ENCODE measurements at regions not wholly inside any gene's neighbourhood (a gene's known extent, or its start where the extent isn't known, plus 50 kb on each side); places are given as distances from the start of the nearest gene placed in this dataset.

GRCh38 chr2:67802291-67802690 lies 260.5 kb downstream of the C1D start:
- DNase-seq (ENCODE audit: low read depth, low spot score), result no peak
- H3K36me3 ChIP-seq (ENCODE audit: control insufficient read depth in 2 of 2, extremely low read depth in 1 of 2, insufficient read depth in 2 of 2, low read length in 2 of 2), result no peaks in the 10 kb centered on the region
- no peak for FAIRE-seq
- TF ChIP-seq EZH2 (IDR thresholded peaks at IDR 0.05; ENCODE audit: low read length) (no peak), CTCF (optimal IDR thresholded peaks at IDR 0.05 in 1 of 3, IDR thresholded peaks at IDR 0.05 in 1 of 3, conservative IDR thresholded peaks at IDR 0.05 in 1 of 3; ENCODE audit: extremely low read depth in 1 of 3, insufficient read depth in 2 of 3, low read length in 3 of 3) (no peak)
- no peaks in the 10 kb centered on the region for H4K20me1 ChIP-seq (ENCODE audit: control insufficient read depth, extremely low read depth, insufficient read depth, low read length)
- no peaks in the 10 kb centered on the region for H3K9me1 ChIP-seq (ENCODE audit: control insufficient read depth, extremely low read depth, insufficient read depth, low read length)
- dilution Hi-C loops (cut with MboI; ENCODE audit: extremely low pct_ligation_motif_present, low sequenced_read_pairs), result no loop called here
- no peak overlapping the region for H3K27ac ChIP-seq (ENCODE audit: control insufficient read depth, insufficient read depth, low read length)
- no peak overlapping the region for H3K9ac ChIP-seq (ENCODE audit: control insufficient read depth, extremely low read depth, insufficient read depth, low read length)
- H2AFZ ChIP-seq (ENCODE audit: control insufficient read depth, low read length), result no peak overlapping the region
- no peaks in the 10 kb centered on the region for H3K9me3 ChIP-seq (ENCODE audit: control insufficient read depth, low read depth, low read length)
- no peaks in the 10 kb centered on the region for H3K27me3 ChIP-seq (ENCODE audit: control insufficient read depth, extremely low read depth, insufficient read depth, low read length)
- no peaks in the 10 kb centered on the region for H3K79me2 ChIP-seq (ENCODE audit: control insufficient read depth, insufficient read depth, low read length)
- no peaks in the 10 kb centered on the region for H3K4me1 ChIP-seq (ENCODE audit: control insufficient read depth, extremely low read depth, insufficient read depth, low read length)
- H3K4me2 ChIP-seq (ENCODE audit: control insufficient read depth, extremely low read depth, insufficient read depth, low read depth, low read length), result no peak overlapping the region
- no peak overlapping the region for H3K4me3 ChIP-seq (ENCODE audit: control insufficient read depth in 2 of 3, extremely low read depth in 1 of 3, insufficient read depth in 2 of 3, low read depth in 1 of 3, low read length in 3 of 3)

- H3K9me3 ChIP-seq (ENCODE audit: control insufficient read depth, low read depth, low read length), result no peaks in the 10 kb centered on the region
- TF ChIP-seq CTCF (optimal IDR thresholded peaks at IDR 0.05 in 1 of 3, IDR thresholded peaks at IDR 0.05 in 1 of 3, conservative IDR thresholded peaks at IDR 0.05 in 1 of 3; ENCODE audit: extremely low read depth in 1 of 3, insufficient read depth in 2 of 3, low read length in 3 of 3) (no peak), EZH2 (IDR thresholded peaks at IDR 0.05; ENCODE audit: low read length) (no peak)
- dilution Hi-C loops (cut with MboI; ENCODE audit: extremely low pct_ligation_motif_present, low sequenced_read_pairs), result no loop called here
Observed at GRCh38 chr2:67802824-67803223, 260.0 kb downstream of the C1D start.

More at GRCh38 chr2:67802824-67803223, 260.0 kb downstream of the C1D start:
- H3K9ac ChIP-seq (ENCODE audit: control insufficient read depth, extremely low read depth, insufficient read depth, low read length), result no peak overlapping the region
- no peak overlapping the region for H2AFZ ChIP-seq (ENCODE audit: control insufficient read depth, low read length)
- H3K9me1 ChIP-seq (ENCODE audit: control insufficient read depth, extremely low read depth, insufficient read depth, low read length), result no peaks in the 10 kb centered on the region
- no peaks in the 10 kb centered on the region for H4K20me1 ChIP-seq (ENCODE audit: control insufficient read depth, extremely low read depth, insufficient read depth, low read length)
- H3K27me3 ChIP-seq (ENCODE audit: control insufficient read depth, extremely low read depth, insufficient read depth, low read length), result no peaks in the 10 kb centered on the region
- no peak overlapping the region for H3K4me2 ChIP-seq (ENCODE audit: control insufficient read depth, extremely low read depth, insufficient read depth, low read depth, low read length)
- H3K4me1 ChIP-seq (ENCODE audit: control insufficient read depth, extremely low read depth, insufficient read depth, low read length), result no peaks in the 10 kb centered on the region
- FAIRE-seq (no peak), DNase-seq (ENCODE audit: low read depth, low spot score) (no peak)
- no peaks in the 10 kb centered on the region for H3K36me3 ChIP-seq (ENCODE audit: control insufficient read depth in 2 of 2, extremely low read depth in 1 of 2, insufficient read depth in 2 of 2, low read length in 2 of 2)
- no peak overlapping the region for H3K4me3 ChIP-seq (ENCODE audit: control insufficient read depth in 2 of 3, extremely low read depth in 1 of 3, insufficient read depth in 2 of 3, low read depth in 1 of 3, low read length in 3 of 3)
- no peak overlapping the region for H3K27ac ChIP-seq (ENCODE audit: control insufficient read depth, insufficient read depth, low read length)
- no peaks in the 10 kb centered on the region for H3K79me2 ChIP-seq (ENCODE audit: control insufficient read depth, insufficient read depth, low read length)
